GM12875 (cell line): ENCODE measurements at regions not wholly inside any gene's neighbourhood (a gene's known extent, or its start where the extent isn't known, plus 50 kb on each side); places are given as distances from the start of the nearest gene placed in this dataset.

ENCODE experiments used
- H3K4me3 ChIP-seq: one replicate; pipeline ENCODE4 v1.5.1; 2011; ENCODE audit warnings: low read depth, low read length, control low read depth
- CTCF ChIP-seq: IDR thresholded peaks from 2 replicates; pipeline ENCODE4 v1.5.1; 2011; ENCODE audit warnings: low read depth, mild to moderate bottlenecking, control low read depth, inconsistent platforms, low read length, moderate library complexity, borderline replicate concordance; ENCODE audit not compliant: insufficient read depth

GRCh38 chr11:41784513-41785335 is 325.3 kb upstream of the LRRC4C start:
- TF ChIP-seq CTCF, result no peak
- H3K4me3 ChIP-seq, result no peak overlapping the region

GRCh38 chr11:41786087-41786486 is 326.6 kb upstream of the LRRC4C start:
- no peak overlapping the region for H3K4me3 ChIP-seq
- no peak for TF ChIP-seq CTCF

- H3K4me3 ChIP-seq, result no peak overlapping the region
- no peak for TF ChIP-seq CTCF
These were observed 328.7 kb upstream of the LRRC4C start for GRCh38 chr11:41788177-41788576.

- no peak overlapping the region for H3K4me3 ChIP-seq
- TF ChIP-seq CTCF, result no peak
These were observed 329.9 kb upstream of the LRRC4C start for GRCh38 chr11:41789376-41789775.

GRCh38 chr11:41795004-41795403 is 335.6 kb upstream of the LRRC4C start:
- no peak for TF ChIP-seq CTCF
- no peak overlapping the region for H3K4me3 ChIP-seq

- TF ChIP-seq CTCF, result no peak
- H3K4me3 ChIP-seq, result no peak overlapping the region
These were observed 340.3 kb upstream of the LRRC4C start for GRCh38 chr11:41799754-41800153.

- no peak overlapping the region for H3K4me3 ChIP-seq
- no peak for TF ChIP-seq CTCF
These were observed 344.4 kb upstream of the LRRC4C start for GRCh38 chr11:41803895-41804294.
